Activated CD8-positive, alpha-beta memory T cell treated with anti-CD3 and anti-CD28 coated beads, Interleukin-2, amount 50 U/mL, for 4 hours (primary cell): ENCODE measurements at regions not wholly inside any gene's neighbourhood (a gene's known extent, or its start where the extent isn't known, plus 50 kb on each side); places are given as distances from the start of the nearest gene placed in this dataset.

Source experiments
- DNase-seq: peaks from one replicate; pipeline ENCODE4 v3.0.0-alpha.2; 2020

DNA sequence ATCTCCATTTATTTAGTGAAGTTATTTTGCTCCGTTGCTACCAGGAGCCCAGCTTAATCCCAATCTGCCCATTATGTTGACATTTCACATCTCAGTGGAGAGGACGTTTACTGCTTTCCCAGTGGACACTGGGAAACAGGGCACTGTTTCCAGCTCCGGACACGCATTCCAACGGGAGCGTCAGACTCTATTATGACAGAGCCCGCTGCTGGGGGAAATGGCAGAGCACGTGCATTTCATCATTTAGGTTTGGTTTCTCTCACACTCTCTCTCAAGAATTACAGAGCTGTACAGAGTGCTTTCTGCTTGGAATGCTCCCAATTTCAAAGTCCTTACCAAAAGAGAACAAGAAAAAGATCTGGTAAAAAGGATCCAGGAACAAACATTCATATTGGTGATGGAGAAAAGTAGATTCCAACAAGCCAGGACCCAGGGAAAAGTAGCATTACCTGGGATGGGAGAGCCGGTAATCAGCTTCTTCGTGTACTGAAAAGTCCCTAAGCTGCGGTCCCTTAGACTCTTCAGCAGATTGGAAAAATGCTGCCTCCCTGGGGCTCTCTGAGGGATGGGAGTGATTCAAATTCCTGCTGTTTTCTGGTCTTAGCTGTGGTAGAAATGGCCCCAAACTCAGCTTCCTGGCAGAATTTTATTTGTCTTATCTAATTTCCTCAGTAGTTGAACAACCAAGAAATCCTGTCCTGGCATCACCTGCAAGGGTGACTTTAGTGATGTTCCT lies 136.0 kb upstream of the THBS1 start:
- no peak for DNase-seq

DNA sequence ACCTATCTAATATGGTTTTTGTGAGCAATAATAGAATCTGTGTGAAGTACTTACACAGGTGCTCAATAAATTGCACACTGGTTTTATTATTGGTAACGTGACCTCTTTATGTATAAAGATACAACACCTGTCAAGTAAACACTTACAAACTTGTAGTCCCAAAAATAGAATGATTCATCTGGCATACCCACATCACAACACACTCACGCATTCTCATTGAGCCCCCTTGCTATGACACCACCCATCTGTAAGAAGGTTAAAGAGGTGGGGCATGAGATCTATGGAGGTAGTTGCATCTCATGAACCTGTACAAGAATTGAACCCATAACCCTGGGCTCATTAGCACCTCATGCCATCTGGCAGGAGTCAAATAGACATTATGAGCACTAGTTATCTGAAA lies 134.9 kb upstream of the THBS1 start:
- DNase-seq: no peak

DNA sequence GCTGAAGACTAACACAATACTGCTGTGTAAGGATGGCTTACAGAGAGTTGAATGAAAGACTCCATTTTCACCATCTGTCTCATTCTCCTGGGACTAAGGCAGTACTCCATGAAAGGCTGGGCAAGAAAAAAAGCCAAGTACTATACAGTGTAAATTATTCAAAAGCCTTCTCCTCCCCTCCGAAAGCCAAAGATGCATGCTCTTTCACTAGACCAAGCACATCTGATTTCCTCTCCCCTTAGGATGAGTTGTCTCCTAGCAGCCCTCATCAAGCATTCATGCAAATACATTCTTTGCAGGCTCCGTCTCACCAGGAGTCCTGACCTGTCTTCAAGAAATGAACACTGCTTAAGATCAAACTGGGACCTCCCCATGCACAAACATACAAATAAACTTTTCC lies 133.5 kb upstream of the THBS1 start:
- no peak for DNase-seq

DNA sequence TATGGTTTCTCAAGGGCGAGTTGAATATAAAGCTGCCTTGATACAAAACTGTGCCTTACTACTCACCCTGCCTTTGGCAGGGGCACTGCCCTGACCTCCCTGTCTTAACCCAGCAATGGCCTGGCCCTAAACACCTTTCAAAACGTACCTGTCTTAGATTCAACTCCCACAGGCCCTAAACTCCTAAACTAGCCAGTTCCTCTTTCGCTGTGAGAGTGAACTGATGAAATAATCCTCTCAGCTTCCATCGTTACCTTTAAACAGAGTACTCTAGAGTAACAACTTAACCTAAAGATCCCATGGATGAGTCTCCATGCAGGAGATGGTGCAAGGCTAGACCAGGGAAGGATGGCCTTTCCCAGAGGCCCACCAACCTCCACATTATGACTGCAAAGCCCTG lies 133.0 kb upstream of the THBS1 start:
- DNase-seq: no peak

DNA sequence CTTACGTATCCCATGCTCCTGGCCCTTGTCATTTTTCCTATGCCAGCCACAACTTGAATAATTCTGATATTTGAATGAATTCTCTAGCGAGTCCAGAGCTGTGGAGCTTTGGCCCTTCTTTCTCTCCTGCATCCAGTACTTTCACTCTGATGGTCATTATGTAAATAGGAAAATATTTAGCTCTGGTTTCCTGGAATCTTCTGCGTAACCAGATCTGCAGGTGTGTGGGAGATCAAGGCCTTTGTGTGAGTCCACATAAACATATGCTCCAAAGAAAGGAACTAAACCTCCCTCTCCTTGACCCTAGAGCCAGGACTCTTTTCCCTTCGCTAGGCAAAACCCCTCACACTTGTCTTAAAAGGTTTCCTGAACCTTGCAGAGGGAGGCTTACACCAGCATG lies 132.5 kb upstream of the THBS1 start:
- no peak for DNase-seq

DNA sequence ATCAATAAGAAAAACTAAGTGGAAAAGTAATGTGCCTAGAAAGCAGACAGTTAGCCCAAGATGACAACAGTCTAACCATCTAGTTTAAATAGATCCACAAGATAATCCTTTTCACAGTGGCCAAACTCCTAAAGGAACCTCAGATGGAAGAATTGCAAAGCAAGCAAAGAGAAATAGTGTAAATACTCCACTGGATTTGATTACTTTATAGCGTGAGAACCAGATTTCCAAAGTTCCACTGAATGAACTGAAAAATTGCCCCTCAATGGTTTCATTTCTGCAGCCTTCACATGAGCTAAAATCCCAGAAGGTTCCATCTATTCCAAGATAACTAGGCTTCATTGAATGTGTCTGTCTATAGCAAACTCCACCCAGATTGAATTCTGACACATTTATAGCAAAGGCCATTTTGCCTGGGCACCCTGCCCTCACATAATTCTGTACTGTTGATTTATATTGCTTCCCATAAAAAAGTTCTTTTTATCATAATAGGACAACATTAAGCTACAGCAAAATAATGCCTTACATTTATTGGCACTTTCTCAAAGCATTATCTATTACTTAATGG lies 129.7 kb upstream of the THBS1 start:
- no peak for DNase-seq

DNA sequence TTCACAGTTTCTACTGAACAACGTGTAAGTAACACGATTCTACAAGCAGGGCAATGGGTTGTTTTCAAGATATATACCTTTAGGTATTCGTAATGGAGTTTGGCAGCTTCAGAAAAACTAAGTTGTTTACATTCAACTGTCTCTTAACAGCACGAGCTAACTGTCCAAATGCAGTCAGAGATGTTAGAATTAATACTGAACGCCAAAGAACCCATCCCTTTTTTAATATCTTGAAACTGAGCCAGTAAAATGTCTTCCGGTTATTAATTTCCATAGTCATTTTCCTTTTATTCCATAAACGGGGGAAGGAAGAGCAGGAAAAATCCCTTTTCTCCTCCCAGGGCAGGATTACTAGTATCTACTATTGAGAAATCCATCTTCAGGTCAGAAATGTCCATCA lies 129.0 kb upstream of the THBS1 start:
- DNase-seq: no peak

DNA sequence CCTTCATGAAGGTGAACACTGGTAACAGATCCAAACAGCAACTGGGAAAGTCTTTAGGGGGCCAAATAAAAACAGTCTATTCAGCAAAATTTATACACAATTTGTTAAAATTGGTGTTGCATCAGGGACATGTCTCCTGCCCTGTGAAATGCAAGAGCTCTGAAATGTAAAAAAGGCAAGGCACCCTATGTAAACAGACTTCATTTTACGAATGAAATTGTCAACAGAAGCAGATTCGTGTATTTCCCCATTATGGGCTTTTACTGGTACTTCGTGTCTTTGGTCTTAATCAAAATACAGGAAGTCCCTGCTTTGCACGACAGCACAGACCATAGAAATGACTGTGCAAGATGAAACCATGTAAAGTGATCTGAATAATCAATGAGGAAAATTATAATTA lies 127.3 kb upstream of the THBS1 start:
- no peak for DNase-seq

DNA sequence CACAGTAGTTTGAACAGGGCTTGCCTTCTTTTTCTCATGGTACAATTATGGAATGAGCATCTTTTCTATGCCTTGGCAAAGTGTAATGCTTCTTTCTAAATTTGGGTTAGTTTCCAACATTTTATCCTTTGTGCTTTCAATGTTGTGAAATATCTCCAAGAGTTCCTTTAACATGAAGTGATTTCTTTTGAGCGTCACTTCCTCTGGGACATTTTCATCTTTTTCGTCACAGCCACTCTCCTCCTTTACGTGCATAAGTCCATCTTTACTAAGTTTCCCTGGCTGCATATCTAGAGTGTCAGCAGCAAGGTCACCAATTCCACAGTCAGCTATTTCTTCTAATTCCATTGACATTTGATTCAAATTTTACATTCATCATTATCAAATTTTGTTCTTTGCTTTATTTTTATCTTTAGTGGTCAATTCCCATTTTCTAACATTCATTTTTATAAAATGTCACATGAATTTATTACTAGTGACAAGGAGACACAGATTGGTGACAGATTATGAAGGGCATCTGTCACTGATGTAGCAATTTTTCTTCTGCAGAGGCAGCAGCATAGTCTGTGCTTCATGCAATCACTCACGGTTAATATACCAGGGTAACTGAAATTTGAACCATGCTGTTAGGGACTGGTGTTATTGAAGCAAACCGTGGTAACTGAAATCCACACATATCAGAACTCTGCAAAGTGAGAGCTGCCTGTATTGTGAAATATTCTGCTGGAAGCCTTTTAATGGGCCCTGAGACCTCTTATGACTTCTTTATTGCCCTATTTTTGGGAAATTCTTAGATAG lies 126.5 kb upstream of the THBS1 start:
- DNase-seq: no peak

DNA sequence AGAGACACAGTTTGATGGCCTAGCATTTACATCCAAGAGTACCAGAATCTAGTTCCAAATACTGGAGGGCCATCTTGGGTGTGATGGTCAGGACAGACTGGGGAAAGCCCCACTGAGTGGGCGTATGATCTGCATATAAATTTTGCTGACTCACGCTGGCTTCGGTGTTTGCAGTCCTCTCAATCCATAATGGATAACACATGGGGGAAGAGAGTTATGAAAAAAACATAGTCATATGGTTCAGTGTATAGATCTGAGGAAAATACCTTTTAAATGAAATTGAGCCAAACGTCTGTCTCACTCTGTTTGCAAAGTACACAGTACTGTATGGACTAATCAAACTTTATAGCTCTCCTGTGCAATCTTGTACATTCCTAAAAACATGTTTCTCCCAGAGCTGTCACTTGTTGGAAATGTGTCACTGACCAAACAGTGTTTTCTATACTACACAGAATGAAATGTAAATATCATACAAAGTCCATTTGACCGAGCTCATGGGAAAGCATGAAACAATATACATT lies 125.3 kb upstream of the THBS1 start:
- DNase-seq: no peak

DNA sequence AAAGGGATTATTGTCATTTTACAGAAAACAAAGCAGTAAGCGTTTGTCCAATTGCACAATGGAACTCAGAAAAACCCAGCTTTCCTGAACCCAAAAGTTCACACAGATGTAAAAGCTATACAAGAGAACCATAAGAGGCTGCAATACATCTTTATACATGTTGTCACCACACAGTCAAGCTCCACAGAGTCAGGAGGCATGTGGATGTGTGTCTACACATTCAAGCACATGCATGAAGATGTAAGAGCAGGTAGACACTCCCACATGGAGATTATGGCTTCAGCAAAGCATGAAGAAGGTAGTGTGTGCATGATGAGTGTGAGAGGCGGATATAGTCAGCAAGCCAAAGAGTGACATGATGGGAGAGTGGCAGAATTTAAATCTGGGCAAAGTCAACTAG lies 124.7 kb upstream of the THBS1 start:
- no peak for DNase-seq

DNA sequence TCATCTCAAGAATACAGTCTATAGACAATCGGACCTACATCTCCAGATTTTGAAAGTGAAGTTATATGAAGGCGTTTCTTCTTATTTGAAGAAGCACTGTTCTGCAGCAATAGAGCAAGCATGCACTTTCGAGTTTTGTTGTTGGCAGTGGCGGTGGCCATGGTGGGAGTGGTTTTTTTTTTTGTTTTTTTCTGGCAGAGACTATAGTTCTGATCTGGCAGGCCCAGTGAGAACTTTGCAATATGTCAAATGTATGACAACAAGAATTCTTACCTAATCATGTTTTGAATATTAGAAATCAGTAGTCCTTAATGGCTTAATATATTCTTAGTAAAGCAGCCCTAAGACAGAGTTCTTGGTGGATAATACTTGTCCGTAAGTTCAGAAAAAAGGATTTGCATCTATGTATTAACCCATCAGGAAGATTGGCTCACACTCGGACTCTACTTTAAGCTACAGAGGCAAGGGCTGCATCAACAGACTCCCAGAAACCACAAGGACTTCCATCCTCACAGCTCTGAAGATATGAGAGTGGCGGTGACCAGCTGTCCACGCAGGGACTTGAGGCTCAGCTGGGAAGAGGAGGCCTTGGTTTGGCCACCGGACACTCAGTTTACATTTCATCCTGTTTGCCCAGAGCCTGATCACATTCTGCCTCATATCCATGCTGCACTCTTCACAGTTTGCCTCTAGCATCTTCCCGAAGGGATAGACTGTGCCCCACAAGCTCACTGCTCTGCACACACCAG lies 124.1 kb upstream of the THBS1 start:
- no peak for DNase-seq

DNA sequence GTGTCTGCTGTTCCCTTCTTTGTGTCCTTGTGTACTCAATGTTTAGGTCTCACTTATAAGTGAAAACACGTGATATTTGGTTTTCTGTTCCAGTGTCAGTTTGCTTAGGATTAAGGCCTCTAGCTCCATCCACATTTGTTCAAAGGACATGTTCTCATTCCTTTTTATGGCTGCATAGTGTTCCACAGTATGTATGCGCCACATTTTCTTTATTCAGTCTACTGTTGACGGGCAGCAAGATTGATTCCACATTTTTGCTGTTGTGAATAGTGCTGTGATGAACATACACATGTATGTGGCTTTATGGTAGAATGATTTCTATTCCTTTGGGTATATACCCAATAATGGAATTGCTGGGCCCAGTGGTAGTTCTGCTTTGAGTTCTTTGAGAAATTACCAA lies 122.7 kb upstream of the THBS1 start:
- DNase-seq: no peak

DNA sequence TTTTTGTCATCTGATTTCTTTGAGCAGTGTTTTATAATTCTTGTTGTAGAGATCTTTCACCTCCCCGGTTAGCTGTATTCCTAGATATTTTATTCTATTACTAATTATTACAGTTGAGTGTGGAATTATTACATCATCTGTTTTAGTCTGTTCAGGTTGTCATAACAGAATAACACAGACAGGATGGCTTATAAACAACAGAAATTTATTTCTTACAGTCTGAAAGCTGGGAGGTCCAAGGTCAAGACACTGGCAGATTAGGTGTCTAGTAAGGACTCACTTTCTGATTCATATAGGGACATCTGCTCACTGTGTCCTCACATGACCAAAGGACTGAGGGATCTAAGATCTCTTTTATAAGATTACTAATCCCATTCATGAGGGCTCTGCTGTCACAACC lies 121.3 kb upstream of the THBS1 start:
- no peak for DNase-seq

DNA sequence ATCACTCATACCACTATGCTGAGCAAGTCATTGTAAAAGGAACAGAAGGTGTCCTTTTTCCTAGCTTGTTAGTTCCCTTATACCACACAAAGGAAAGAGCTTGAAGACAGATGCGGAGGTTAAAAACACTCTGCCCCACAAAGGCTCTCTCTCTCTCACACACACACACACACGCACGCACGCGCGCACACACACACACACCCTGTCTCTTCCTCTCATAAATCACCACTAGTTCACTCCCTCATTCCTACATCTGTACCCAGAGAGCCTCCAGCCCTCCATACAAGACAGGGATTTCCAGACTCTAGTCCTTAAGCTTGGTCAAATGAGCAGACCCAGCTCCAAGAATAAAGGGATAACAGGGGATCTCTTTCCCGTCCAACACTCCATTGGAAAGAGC lies 120.1 kb upstream of the THBS1 start:
- no peak for DNase-seq

DNA sequence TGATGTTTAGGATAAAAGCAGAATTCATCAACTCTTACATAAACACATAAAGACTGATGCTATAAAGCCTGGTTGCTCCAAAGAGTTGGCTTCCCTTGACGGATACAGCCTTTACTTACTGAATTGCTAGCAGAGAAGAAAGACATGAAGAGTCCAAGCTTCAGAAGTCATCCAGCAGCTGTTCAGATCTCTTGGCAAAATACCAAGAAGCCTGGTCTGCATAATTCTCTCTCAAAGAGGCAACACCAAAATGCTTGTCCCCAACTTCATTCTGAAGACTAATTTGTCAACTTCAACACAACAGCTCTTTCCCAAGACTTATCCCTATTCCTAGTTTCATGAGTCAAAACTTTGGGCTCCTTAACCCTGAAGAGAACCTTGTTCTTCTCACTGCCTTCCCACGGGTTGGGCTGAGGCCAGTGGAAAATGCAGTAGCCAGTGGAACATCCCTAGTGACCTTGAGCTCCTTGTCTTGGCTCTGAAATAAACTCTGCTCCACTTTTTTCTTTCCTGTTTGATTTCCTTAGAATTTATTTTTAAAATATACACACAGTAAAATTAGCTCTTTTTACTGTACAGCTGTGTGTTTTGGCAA lies 119.2 kb upstream of the THBS1 start:
- DNase-seq: no peak

DNA sequence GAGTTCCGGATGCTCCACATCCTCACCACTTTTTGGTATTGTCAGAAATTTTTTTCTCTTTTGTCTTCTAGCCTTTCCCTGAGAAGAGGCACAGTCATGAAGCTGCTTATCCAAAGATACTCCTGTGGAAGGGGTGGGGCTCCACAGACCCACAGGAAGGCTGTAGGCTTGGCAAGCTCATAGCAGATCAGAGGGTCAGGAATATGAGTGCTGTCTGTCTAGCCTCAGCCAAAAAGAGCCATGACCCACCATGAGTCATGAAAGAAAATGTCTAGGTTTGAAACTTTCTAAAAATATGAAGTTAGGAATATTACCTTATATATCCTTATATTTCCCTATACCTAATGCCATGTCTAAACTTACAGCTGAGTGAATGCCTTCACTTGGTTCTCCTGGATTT lies 118.2 kb upstream of the THBS1 start:
- DNase-seq: no peak

DNA sequence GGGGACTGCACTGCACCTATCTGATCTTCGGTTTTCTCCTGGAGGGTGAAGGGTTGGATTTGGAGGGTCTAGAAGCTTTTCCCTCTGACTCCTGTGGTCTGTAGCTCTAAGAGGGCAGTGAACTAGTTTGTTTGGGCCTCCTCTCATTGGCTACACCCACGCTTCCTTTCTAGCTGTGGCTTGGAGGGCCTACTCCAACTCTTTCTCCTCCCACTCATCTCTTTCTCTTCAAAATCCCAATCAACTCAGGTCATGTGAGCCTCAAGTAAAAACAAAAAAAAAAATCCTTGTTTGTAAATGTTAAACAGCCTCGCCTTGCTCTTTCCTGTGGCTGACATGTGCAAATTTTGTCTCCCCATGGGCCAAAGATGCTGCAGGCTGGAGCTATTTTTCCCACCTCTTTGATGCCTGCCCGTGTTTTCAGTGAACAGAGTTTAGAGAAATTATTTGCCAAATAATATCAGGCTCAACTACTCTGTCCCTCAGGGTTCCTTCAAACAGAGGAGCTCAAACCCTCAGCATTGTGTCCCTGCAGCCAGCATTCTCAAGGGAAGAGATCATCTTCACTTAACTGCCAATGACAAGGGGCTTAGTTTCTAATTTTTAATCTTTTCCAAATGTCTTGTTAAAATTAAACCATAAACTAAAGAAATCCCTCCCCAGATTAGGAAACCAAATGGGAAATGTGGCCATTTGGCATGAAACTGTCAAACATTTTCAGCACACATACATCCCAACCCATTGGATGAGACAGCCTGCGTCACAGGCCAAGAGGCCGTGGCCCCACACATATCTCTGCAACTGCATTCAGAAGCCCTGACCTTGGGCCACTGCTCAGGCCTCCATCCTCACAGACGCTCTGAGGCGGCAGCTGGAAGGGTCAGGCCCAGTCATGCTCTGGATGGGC lies 114.8 kb upstream of the THBS1 start:
- DNase-seq: no peak

DNA sequence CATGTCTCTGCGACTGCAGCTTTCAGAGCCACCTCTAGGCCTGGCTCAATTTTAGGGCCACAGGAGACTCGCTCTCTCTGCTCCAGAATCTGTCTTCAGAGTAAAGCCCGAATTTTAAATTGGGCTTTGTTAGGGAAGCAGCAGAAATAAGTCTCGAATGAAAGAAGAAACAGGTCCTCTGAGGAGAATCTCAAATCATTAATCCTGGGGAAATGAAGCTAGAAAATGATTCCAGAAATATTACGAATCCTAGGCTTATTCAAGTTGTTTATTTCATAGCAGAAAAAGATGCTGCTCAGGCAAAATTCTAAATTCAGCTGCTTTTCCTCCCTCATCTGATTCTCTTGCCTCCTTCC lies 114.2 kb upstream of the THBS1 start:
- no peak for DNase-seq

DNA sequence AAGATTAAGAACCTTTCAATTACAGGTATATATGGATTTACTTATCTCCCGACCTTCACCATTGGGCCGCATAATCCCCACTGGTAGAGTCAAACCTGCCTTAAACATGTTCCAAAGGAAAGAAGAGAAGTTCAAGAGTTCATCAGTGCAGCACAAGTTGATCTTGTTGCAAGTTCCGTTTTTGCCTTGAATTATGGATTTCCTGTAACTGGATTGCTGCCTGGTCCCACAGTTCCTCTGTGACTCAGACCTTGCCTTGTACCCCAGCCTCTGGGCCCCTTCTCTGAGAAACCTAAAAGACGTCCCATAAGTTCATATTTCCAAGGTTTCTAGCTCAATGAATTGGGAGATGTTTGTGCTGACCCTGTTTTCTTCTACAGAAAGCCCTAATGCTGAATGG lies 112.5 kb upstream of the THBS1 start:
- no peak for DNase-seq

DNA sequence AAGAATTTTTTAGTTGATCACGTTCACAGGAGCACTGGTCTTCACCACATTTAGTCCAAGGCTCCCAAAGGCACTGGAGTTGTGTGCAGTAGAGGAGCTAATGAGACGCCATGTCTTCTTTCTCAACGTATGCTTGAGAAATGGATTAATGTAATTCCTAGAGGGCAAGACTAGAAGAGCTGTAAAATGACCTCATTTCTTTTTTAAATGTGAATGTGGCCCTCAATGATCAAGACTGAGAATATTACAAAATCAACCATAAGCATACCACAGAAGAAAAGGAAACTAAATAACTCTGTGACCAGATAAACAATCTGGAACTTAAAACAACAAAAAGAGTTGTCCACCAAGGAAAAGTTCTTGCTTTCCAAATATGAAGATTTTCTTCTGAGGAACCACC lies 112.1 kb upstream of the THBS1 start:
- no peak for DNase-seq
